ENCODE measurements at regions not wholly inside any gene's neighbourhood (a gene's known extent, or its start where the extent isn't known, plus 50 kb on each side); places are given as distances from the start of the nearest gene placed in this dataset.
A peak's percentile ranks its signal among the peaks of the same experiment; 100 is the strongest.

DNA sequence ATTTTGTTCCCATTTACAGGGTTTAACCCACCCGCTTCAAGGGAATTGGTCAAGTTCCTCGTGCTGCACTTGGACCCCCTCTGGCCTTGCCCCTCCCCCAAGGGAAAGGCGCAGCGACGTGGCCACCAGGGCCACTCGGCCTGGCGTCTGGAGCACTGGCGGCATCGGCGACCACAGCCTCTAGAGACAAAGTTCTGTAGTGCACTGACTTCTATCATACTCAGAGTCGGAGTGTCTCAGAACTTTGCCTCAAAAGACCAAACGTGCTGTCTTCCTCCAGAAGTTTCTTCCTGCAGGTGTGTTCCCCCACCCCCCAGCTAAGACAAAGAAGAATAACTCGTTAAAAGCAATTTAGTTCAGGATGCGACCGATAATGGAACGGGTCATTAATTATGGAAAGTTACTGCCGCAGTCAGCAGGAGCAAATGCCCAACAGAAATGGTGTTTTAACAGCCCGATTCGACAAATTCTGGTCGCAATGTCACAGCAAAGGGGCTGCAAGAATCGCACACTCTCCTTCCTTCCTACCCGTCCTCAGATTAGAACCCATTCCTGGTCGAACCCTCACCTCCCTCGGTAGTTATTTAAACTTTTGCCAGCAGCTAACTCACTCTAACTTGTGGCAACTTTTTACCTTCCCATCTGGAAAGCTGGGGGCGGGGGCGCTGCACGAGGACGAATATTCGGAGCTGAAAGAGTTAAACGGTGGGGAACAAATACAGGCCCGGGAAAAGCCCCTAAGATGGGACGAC, 202.1 kb upstream of the NFE2L3 start:
- TF ChIP-seq, protein P1, sequence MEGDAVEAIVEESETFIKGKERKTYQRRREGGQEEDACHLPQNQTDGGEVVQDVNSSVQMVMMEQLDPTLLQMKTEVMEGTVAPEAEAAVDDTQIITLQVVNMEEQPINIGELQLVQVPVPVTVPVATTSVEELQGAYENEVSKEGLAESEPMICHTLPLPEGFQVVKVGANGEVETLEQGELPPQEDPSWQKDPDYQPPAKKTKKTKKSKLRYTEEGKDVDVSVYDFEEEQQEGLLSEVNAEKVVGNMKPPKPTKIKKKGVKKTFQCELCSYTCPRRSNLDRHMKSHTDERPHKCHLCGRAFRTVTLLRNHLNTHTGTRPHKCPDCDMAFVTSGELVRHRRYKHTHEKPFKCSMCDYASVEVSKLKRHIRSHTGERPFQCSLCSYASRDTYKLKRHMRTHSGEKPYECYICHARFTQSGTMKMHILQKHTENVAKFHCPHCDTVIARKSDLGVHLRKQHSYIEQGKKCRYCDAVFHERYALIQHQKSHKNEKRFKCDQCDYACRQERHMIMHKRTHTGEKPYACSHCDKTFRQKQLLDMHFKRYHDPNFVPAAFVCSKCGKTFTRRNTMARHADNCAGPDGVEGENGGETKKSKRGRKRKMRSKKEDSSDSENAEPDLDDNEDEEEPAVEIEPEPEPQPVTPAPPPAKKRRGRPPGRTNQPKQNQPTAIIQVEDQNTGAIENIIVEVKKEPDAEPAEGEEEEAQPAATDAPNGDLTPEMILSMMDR (IDR thresholded peaks at IDR 0.05), result peak in 3 of 6 experiments; percentile 19 to 32 (median 27)
- TF ChIP-seq POLR2A (IDR thresholded peaks at IDR 0.05), result no peak

All from Peyer's patch (tissue), 4 donors.